ENCODE measurements at regions not wholly inside any gene's neighbourhood (a gene's known extent, or its start where the extent isn't known, plus 50 kb on each side); places are given as distances from the start of the nearest gene placed in this dataset.

DNA sequence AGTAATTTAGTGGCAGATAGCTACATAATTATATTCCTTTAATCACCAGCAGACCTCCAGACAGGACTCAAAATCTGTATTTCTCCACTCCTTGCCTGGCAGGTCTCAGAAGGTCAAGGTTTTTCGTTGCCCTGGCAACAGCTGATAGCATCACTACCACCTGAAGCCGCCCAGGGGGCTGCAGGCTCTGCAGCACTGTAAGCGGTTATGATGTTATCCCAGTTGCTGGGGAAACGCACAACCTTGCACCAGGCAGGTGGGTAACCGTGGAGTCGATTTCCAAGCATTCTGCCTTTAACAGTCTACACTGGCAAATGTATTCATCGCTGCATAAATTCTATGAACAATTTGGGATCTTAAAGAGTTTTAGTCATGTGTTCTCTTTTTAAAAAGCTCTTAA is 756.3 kb downstream of the NTRK3 start:
- H3K4me1 ChIP-seq: peaks cover 0 to 11% of the 10 kb centered on the region in 2 donors
- DNase-seq (ENCODE audit: low spot score): no peak
- no peak overlapping the region for H3K4me3 ChIP-seq
- no peaks in the 10 kb centered on the region for H3K36me3 ChIP-seq
- no peak overlapping the region for H3K27ac ChIP-seq
- H3K27me3 ChIP-seq: no peaks in the 10 kb centered on the region
- TF ChIP-seq, protein P1, sequence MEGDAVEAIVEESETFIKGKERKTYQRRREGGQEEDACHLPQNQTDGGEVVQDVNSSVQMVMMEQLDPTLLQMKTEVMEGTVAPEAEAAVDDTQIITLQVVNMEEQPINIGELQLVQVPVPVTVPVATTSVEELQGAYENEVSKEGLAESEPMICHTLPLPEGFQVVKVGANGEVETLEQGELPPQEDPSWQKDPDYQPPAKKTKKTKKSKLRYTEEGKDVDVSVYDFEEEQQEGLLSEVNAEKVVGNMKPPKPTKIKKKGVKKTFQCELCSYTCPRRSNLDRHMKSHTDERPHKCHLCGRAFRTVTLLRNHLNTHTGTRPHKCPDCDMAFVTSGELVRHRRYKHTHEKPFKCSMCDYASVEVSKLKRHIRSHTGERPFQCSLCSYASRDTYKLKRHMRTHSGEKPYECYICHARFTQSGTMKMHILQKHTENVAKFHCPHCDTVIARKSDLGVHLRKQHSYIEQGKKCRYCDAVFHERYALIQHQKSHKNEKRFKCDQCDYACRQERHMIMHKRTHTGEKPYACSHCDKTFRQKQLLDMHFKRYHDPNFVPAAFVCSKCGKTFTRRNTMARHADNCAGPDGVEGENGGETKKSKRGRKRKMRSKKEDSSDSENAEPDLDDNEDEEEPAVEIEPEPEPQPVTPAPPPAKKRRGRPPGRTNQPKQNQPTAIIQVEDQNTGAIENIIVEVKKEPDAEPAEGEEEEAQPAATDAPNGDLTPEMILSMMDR (IDR thresholded peaks at IDR 0.05): no peak
- H3K9me3 ChIP-seq: no peaks in the 10 kb centered on the region

DNA sequence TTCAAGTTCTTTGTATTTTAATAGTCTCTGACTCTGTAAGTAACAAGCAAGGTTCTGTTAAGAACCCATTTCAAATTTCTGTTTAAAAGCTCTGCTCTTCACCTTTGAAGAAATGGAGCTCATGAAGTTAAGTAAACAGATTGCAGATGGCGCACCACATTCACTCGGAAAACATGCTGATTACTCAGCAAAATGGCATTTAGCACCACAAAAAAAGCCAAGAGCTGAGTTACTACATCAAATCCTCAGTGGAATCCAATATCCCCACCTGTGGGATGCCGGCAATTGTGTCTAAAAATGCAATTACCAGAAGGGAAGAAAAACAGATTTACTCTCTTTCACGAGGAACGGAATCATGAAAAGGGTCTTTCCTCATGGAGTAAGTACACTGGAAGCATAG is 758.0 kb downstream of the NTRK3 start:
- DNase-seq (ENCODE audit: low spot score): no peak
- Histone ChIP-seq H3K27me3 (no peaks in the 10 kb centered on the region), H3K27ac (no peak overlapping the region), H3K4me3 (no peak overlapping the region), H3K9me3 (no peaks in the 10 kb centered on the region), H3K36me3 (no peaks in the 10 kb centered on the region), H3K4me1 (peaks cover 0 to 11% of the 10 kb centered on the region in 2 donors)
- TF ChIP-seq, protein P1 (IDR thresholded peaks at IDR 0.05): no peak

GRCh38 chr15:87496795-87497194 is 759.7 kb downstream of the NTRK3 start:
- H3K9me3 ChIP-seq: no peaks in the 10 kb centered on the region
- no peak overlapping the region for H3K4me3 ChIP-seq
- H3K36me3 ChIP-seq: no peaks in the 10 kb centered on the region
- DNase-seq (ENCODE audit: low spot score): no peak
- peak overlapping the region; percentile 32 to 84 for H3K27ac ChIP-seq
- H3K4me1 ChIP-seq: peaks cover 0 to 11% of the 10 kb centered on the region in 2 donors
- TF ChIP-seq, protein P1 (IDR thresholded peaks at IDR 0.05): no peak
- no peaks in the 10 kb centered on the region for H3K27me3 ChIP-seq

GRCh38 chr15:87496109-87496508 is 760.4 kb downstream of the NTRK3 start:
- no peaks in the 10 kb centered on the region for H3K27me3 ChIP-seq
- no peaks in the 10 kb centered on the region for H3K9me3 ChIP-seq
- peaks cover 0 to 11% of the 10 kb centered on the region in 2 donors for H3K4me1 ChIP-seq
- TF ChIP-seq, protein P1 (IDR thresholded peaks at IDR 0.05): no peak
- H3K4me3 ChIP-seq: peak overlapping the region in 1 of 2 donors; percentile 10
- peak overlapping the region; percentile 32 to 84 for H3K27ac ChIP-seq
- DNase-seq (ENCODE audit: low spot score): no peak
- no peaks in the 10 kb centered on the region for H3K36me3 ChIP-seq

DNA sequence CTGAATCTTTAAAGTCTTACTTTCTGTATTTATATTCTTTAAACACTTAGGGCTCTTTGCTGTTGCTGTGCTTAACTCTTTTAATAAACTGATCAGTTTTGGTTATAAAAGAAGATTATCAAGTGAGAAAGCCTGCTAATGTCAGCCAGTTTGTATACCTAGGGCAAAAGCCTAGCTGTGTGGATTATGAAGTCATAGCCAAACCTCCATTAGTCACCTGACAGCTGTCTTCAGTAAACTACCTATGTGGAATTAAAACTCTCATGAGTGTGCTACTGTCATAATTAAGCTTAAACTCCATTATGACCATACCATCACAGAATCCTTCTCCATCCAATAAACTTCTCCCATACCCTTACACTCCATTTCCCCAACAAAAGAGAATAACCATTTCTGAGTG is 762.7 kb downstream of the NTRK3 start:
- TF ChIP-seq, protein P1 (IDR thresholded peaks at IDR 0.05): no peak
- Histone ChIP-seq H3K27me3 (no peaks in the 10 kb centered on the region), H3K27ac (no peak overlapping the region), H3K4me1 (peaks cover 0 to 11% of the 10 kb centered on the region in 2 donors), H3K4me3 (no peak overlapping the region), H3K9me3 (no peaks in the 10 kb centered on the region), H3K36me3 (no peaks in the 10 kb centered on the region)
- DNase-seq (ENCODE audit: low spot score): no peak

- H3K27ac ChIP-seq: peak overlapping the region in 1 of 2 donors; percentile 6
- H3K27me3 ChIP-seq: no peaks in the 10 kb centered on the region
- no peak for DNase-seq (ENCODE audit: low spot score)
- H3K4me1 ChIP-seq: peaks cover 0 to 11% of the 10 kb centered on the region in 2 donors
- H3K9me3 ChIP-seq: no peaks in the 10 kb centered on the region
- no peak overlapping the region for H3K4me3 ChIP-seq
- no peaks in the 10 kb centered on the region for H3K36me3 ChIP-seq
- TF ChIP-seq, protein P1 (IDR thresholded peaks at IDR 0.05): no peak
These were observed 764.2 kb downstream of the NTRK3 start for GRCh38 chr15:87492321-87492720.

Measured in right atrium auricular region (tissue), 2 donors.